ENCODE measurements at regions not wholly inside any gene's neighbourhood (a gene's known extent, or its start where the extent isn't known, plus 50 kb on each side); places are given as distances from the start of the nearest gene placed in this dataset.

- Mint-ChIP-seq H3K4me1 (0 out of 4 replicates have a peak, but pooled peaks cover 0 to 2% of the 10 kb centered on the region in 2 experiments), H3K27me3 (ENCODE audit: low read depth) (no peaks in the 10 kb centered on the region), H3K27ac (peak overlapping the region in 1 of 3 experiments; percentile 27; a peak in 1 of 7 replicates), H3K36me3 (ENCODE audit: insufficient read depth in 1 of 3, low read depth in 3 of 3) (no peaks in the 10 kb centered on the region), H3K9me3 (no peaks in the 10 kb centered on the region), H3K4me3 (no peak overlapping the region)
- Histone ChIP-seq H3K79me1 (ENCODE audit: insufficient read depth, low read depth, low read length, poor library complexity, severe bottlenecking) (no peaks in the 10 kb centered on the region), H4K5ac (ENCODE audit: insufficient read length, low read depth, low read length) (no peak overlapping the region), H3K9me3 (ENCODE audit: control insufficient read depth, low read depth, low read length) (no peaks in the 10 kb centered on the region), H4K20me1 (ENCODE audit: control insufficient read depth, insufficient read depth, insufficient read length) (no peaks in the 10 kb centered on the region), H2BK20ac (ENCODE audit: low read depth, low read length, poor library complexity, severe bottlenecking) (no peak overlapping the region), H2AK5ac (ENCODE audit: insufficient read length, low read length) (no peak overlapping the region), H3K4ac (ENCODE audit: low read depth, low read length) (no peak overlapping the region), H2BK15ac (ENCODE audit: low read depth, low read length) (no peak overlapping the region), H3K18ac (ENCODE audit: insufficient read length, low read depth, low read length) (no peak overlapping the region), H3K23ac (ENCODE audit: insufficient read length, low read depth, low read length) (no peak overlapping the region), H2BK120ac (ENCODE audit: low read depth, low read length, poor library complexity, severe bottlenecking) (no peak overlapping the region), H4K8ac (replicated peaks; ENCODE audit: insufficient read length, low read depth, low read length) (no peak overlapping the region), H3K14ac (ENCODE audit: insufficient read depth, low read length) (no peak overlapping the region), H3K9ac (ENCODE audit: extremely low read depth, insufficient read length, low read length) (no peak overlapping the region), H2BK12ac (ENCODE audit: insufficient read length, low read depth, low read length) (no peak overlapping the region), H4K91ac (ENCODE audit: insufficient read length, low read depth, low read length) (no peak overlapping the region), H2AFZ (ENCODE audit: low read length) (peak overlapping the region; percentile 48), H3K27me3 (ENCODE audit: insufficient read depth, low read length) (no peaks in the 10 kb centered on the region), H3K56ac (ENCODE audit: insufficient read length, low read depth, low read length) (no peak overlapping the region), H3K4me1 (ENCODE audit: insufficient read depth, low read length) (no peaks in the 10 kb centered on the region), H3K23me2 (ENCODE audit: insufficient read length, low read depth, low read length, poor library complexity, severe bottlenecking) (no peaks in the 10 kb centered on the region), H2BK5ac (ENCODE audit: insufficient read length, low read length) (no peak overlapping the region), H3T11ph (ENCODE audit: low read length) (no peak overlapping the region), H3K79me2 (ENCODE audit: insufficient read depth, low read length) (no peaks in the 10 kb centered on the region), H3K4me2 (ENCODE audit: insufficient read depth, insufficient read length, low read length) (no peak overlapping the region), H3K27ac (ENCODE audit: insufficient read length, low read depth, low read length) (no peak overlapping the region)
- TF ChIP-seq CTCF (conservative IDR thresholded peaks at IDR 0.05): no peak
- no peak for DNase-seq
- WGBS (ENCODE audit: extremely low coverage, insufficient read length, low lambda C conversion rate): no CpG with 5 or more reads among the region's 1 CpG
Measured at GRCh38 chr9:13330396-13331004, 51.0 kb upstream of the MPDZ start.
